ENCODE measurements at regions not wholly inside any gene's neighbourhood (a gene's known extent, or its start where the extent isn't known, plus 50 kb on each side); places are given as distances from the start of the nearest gene placed in this dataset.

DNA sequence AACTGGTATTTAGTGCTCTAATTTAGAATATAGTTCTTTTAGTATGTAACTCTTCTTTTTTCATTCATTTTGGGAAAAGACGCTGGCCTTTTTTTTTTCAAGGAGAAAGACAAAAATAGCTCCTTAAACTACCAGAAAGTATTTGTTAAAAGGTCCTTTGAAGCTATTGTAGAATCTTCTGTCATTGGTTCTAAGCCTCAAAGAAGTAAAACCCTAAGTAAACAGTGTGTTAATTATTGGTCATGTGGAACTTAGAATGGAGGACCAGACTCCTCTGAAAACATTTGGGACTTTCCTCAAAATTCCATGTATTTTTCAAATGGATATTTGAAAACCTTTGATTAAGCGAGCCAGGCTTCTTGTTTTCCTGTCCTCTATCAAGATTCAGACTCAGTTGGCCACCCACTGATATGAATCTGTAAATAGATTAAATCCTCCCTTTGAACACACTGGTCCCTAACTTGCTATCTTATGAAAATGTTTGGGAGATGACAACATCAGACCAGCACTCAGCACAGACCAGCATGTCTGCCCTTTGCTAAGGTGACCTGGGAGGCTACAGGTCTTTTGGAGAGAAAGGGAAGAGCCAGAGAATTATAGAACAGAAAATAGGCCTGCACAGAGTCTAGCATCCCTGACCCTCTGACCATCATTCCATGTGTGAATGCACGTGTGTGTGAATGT, 120.3 kb upstream of the GATA6 start:
- TF ChIP-seq, protein P1, sequence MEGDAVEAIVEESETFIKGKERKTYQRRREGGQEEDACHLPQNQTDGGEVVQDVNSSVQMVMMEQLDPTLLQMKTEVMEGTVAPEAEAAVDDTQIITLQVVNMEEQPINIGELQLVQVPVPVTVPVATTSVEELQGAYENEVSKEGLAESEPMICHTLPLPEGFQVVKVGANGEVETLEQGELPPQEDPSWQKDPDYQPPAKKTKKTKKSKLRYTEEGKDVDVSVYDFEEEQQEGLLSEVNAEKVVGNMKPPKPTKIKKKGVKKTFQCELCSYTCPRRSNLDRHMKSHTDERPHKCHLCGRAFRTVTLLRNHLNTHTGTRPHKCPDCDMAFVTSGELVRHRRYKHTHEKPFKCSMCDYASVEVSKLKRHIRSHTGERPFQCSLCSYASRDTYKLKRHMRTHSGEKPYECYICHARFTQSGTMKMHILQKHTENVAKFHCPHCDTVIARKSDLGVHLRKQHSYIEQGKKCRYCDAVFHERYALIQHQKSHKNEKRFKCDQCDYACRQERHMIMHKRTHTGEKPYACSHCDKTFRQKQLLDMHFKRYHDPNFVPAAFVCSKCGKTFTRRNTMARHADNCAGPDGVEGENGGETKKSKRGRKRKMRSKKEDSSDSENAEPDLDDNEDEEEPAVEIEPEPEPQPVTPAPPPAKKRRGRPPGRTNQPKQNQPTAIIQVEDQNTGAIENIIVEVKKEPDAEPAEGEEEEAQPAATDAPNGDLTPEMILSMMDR (IDR thresholded peaks at IDR 0.05): no peak
- TF ChIP-seq POLR2A (IDR thresholded peaks at IDR 0.05) (no peak), EP300 (IDR thresholded peaks at IDR 0.05; ENCODE audit: low read depth) (no peak)
